HG03095 (cell line): ENCODE measurements at regions not wholly inside any gene's neighbourhood (a gene's known extent, or its start where the extent isn't known, plus 50 kb on each side); places are given as distances from the start of the nearest gene placed in this dataset.

Experiments
- ATAC-seq: cut with Tn5 transposase; IDR thresholded peaks from one replicate; pipeline ENCODE4 v1.9.1; 2021; ENCODE audit warnings: moderate library complexity; ENCODE audit not compliant: unreplicated experiment

DNA sequence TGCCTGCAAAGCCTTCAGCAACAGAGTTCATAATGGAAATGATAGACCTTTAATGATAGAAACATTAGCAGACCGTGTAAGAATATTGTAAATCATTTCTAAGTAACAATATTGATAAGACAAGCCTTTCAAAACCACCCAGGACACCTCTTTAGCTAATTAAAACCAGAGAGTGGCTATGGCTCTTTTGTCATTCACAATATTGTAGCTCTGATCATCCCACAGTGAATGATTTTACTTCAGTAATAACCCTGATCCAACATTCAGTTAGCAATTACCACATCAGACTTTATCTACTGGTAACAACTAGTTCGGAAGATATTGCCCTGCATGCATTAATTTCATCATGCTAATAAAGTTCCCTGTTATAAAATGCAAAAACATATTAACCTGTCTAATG, 432.6 kb downstream of the DTWD2 start:
- no peak for ATAC-seq

DNA sequence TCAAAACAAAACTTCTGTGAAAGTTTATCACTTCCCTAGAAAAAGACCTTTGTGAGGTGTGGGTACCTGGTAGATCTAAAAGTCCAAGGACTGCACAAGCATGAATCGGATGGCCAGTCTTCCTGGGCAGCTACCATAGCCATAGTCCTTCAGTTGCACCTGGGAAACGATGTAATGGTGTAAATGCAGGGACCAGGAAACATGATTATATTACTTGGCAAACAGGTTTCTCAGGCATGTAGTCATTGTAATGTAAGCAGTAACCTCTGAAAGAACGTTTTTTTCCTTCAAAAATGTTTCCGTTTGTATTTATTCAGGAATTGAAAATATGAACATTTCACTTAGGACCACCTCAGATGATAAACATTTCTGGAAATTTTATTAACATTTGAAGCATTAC, 433.4 kb downstream of the DTWD2 start:
- ATAC-seq = no peak

DNA sequence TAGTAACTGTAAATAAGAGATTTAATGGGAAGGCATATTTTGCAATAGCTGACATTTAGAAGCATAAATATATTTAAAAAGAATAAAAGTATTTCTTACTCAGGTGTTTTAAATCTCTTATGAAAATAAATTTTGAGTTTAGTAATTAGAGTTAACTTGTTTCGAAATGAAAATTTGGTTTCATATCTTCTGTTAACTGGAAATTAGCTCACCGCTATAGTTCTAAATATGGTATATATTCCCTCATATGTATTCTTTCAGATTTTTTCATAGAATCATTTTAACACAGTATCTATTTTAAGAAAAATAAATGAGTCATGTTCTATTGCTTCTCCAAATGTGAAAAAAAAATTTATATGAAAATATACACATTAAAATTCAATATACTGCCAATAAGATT, 434.1 kb downstream of the DTWD2 start:
- no peak for ATAC-seq

DNA sequence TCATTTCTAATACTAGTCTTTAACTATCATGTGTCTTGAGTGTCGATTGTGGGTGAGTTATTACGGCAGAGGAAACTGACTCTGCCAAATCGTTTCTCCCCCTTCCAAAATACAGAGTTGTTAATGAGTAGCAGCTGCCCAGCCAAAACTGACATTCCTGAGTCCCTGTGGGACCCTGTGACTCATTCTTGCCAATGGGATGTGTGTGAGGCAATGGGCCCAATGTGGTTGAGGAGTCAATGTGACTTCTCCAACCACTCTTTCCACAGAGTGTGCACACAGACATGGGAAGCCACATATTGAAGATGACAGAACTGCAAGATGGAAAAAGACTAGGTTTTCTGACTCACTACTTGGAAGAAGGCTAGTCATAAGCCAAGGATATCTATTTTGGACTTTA, 434.7 kb downstream of the DTWD2 start:
- ATAC-seq = no peak

DNA sequence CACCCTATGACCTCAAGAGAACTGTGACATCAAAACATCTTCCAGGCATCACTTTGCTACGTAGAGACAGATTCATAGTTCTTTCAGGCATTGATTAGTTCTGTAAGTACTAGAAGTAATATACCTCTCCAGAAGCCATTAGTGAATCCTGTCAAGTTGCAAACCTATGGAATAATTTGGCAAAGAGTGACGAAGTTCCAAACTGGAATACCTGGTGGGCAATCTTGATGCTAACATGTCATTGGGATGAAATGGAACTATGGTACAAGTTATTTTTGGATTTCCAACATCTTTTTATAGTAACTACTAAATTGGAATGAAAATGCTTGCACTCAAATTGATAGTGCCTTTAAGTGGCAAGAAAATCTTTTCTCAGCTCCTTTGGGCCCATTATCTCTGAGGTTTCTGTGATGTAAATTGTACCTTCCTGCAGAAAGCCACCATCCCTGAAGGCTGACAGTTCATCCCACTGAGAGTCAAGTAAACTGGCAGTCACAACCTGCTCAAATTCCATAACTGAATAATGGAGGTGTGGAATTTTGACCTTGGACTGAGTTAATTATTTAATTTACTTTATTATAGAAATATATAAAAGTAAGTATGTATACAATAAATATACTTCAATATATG, 435.5 kb downstream of the DTWD2 start:
- no peak for ATAC-seq

DNA sequence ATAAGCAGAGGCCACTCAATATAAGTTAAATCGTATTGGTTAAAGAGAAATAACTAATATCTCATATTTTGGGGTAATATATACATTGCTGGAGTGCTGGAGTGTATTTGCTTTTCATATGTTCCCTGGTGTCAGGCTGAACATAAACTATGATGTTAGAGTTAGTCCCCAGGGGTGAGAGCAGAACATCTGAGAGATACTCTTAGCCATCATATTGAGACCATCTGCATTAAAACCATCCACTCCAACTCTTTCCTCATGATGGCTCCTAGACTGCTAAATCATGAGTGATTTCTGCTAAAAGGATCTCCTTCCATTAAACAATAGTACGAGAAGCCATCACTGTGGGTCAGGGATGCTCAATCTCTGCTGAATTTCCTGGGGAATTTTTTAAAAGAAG, 436.2 kb downstream of the DTWD2 start:
- no peak for ATAC-seq

DNA sequence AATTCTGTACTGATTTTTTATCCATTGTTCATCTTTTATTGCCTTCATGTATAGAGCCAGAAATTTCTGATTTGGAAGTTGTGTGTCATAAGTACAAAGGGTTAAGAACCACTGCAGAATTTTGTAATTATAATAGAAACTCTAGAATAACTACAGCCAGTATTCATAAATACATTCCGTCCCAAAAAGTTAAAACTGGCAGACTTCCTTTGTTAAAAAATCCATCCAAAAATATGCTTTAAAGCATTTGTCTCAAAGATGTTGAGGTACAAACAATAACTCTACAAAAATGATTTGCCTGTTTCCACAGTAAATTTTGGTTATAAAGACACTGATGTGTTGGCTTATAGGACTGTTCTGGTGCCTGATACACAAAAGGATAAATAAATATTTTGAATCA, 436.6 kb downstream of the DTWD2 start:
- no peak for ATAC-seq

DNA sequence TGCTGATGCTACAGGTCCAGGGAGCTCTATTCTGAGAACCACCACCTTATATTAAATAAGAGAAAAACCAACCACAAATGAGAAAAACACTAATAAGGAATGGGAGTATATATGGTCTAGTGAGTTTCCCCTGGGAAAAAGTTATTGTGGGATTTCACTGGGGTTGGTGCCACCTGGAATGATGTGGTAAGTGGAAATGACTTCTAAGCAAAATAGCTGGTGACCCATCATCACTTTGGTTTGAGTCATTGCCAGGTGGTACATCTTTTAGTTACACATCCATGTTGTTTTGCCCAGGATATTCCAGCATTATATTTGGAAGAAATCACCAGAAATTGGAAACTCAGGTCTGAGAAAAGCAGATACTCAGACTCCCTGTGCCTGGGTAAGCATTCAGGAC, 437.3 kb downstream of the DTWD2 start:
- ATAC-seq = no peak

DNA sequence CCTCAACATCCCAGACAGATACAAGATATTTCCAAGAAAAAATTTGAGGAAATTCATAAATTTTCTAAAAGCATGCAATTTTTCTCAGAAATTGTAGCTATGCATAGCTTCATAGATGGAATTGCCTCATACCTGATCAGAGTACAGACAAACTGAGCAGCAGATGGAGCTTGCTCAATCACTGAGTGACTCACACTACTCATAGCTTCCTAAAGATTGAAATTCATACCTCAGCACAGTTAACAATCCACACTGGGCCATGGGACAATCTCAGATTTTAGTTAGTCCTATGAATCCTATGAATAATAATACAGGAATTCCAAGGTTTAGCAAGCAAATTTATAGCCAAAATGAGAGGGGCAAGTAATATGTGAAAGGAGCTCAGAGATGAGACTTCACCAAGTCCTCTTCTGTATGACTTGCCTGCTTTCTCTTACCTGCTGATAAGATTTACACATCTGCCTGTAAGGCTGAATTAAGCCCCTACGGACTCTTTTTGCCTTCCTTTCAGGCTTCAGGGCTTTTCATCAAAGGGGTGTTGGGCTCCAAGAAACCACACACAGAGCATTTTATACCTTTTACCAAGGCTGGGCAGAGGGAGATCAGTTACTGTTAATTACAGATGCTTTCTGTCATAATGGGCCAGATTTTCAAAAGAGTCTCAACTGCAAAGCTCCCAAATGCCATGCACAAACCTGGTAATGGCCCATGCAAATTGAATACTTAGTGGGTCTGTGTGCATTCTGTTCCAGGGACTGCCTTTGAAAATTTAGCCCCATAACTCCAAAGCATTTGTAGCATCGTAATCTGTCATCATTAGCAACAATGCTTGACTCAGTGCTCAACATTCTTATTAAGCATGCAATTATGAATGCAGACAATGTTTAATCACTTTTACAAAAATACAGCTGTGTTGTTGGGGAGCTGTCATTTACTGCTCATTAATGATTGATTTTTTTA, 439.3 kb downstream of the DTWD2 start:
- ATAC-seq = no peak

DNA sequence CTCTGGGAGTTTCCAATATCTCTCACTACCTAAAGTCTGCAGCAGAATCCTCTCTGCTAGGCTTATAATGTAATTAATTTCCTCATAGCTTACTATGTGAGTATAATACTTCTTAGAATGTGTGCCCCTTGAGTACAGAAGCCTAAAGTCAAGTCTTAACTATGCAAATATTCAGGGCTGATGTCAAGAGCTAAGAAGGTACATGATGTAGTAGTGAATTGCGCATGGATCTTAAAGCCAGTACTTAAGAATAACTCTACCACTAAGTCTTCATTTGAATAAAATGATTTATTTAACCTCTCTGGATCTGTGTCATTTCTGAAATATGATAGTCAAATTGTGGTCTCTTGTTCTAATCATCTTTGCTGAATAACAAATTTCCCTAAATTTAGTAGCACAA, 442.9 kb downstream of the DTWD2 start:
- ATAC-seq = no peak

DNA sequence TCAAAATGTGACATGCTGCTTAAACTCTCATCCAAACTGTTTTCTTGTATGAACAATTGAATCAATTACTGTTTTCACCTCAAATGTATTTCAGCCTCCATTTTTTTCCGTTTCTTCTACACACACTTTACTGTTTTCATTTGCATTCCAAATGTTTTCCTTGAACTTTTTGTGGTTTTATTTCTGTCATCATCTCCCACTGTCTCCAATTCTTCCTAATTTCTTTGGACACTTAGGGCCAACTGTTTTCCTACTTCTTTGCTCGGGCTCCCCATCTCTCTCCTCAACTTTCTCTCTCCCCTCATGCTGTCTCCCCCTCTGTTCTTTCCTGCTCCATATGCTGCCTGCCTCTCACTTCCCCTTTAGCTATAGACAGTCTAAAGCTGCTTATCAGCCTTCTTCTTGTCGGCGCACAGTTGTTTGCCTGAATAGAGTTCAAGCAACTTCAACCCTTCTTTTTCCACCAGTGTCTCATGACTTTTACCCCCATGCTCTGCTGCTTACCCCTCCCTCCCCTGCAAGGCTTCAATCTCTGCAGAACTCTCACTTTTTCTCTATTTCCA, 443.4 kb downstream of the DTWD2 start:
- ATAC-seq = no peak

DNA sequence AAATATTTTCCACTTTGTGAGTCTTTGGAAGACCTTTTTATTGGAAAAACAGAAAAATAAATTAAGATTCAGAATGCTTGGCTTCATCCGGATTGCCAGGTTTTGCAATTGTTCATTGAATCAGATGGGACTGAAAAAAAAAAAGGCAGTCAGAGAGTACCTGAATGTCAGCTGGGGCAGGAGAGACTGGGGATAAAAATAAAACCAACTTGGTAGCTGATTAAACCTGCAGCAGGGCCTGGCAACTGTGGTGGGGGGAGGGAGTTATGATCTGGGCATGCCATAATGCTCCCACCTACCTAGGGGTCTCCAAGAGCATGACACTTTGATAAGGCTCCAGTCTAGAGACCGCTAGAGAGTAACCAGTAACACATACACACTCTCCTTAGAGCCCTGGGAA, 454.4 kb downstream of the DTWD2 start:
- no peak for ATAC-seq

DNA sequence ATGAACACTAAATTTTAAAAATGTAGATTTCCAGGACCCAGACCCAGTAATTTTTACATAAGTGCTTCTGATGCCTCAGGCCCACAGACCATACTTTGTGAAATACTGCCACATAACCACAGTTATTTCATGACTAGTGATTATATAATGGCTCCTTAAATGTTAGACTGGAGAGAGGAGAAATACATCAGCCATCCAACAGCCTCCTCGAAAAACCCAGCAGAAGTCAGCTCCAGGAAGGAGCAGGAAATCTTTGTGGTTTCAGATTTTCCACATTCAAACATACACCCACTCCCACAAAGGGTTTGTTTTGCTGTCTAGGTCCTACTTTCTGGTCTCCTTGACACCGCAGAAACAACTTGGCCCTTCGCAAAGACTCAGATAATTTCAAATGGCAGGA, 455.2 kb downstream of the DTWD2 start:
- no peak for ATAC-seq

DNA sequence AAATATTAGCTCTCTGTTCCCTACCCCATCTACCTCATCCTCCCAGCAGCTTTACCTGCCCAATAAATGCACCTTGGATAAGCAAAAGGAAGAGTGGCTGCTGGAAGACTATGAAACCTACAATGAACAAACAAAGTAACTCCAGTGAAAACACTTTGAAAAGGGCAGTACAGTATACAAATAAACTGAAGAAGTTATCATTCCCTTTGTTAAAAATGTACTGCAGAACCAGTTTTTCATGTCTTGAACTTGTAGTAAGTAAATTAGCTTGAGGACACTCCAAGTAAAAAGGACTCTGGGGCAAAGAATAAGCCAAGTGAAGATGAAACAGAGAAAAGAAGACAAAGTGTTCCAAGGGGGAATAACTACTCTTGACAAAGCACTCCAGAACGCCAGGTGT, 457.1 kb downstream of the DTWD2 start:
- no peak for ATAC-seq

DNA sequence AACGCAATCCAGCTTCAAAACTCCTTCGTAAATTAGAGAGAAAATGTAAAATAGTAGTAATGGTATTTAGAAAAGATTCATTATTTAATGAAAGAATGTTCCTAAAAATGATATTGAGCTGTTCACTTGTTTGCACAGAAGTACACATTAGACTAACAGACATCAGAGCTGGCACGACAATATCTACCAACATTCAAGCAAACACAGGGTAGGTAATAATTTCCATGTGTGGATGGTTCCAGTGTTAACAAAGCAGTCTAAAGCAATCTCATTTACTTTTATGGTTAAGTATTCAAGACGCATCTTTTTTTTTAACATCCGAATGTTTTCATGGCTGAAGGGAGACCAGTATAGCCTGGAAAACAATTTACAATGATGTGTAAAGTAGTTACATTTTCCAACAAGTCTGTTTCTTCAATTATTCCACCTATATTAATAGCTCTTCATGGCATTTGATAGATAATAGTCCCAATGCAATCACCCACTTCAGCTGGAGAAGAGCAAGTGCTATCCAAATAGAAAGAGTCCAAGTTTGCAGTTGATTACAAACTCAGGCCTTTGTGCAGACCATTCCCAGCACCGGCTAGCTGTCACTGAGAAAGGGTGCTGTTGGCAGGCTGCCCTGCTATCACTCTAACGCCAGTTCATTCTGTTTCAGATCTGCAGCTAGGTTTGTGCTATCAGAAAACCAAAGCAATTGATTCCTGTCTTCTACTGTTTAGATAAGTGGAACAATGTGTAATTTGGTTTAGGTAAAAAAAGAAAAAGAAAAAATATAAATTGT, 458.8 kb downstream of the DTWD2 start:
- no peak for ATAC-seq

DNA sequence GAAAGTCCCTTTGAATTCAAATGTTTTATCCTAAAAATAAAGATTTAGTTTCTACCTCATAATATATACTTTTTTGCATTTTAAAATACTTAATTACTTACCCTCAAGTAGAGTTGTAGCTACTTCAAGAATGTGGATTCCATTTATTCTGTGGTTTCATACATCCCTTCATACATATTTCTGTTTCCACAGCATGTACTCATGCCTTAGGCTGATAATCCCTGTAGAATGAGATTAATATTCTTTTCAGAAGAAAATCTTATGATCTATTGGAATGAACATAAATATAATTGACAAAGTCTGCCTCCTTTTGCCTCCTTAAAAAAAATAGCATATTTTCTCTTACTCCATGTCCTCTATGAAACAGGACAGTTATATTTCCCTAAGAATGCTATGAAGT, 465.7 kb downstream of the DTWD2 start:
- no peak for ATAC-seq

DNA sequence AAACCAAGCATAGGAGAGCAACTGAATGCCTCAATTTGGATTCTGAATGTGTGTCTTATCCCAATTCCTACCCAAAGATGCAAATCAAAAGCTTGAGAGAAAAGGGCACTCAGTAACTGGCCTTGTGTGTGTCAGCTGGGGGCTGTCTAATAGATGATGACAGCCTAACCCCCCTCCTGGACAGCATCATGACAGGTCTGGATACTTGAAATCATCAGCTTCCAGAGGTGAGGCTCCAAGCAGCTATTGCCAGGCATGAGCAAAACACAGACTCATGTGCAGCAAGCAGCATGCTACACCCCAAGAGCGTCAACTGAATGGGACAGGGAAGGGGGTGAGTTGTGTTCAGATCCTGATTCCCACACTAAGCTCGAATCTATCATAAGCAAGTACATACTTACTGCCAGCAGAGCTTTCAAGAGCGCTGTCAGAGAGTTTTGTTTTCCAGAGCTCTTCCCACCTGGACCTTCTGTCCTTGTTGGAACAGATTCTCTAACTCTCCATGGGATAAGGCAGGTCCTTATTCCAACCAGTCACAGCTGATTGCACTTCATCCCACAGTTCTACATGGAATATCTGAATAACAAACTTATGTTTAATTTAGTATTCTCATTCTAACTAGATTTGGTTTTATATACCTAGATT, 467.5 kb downstream of the DTWD2 start:
- ATAC-seq = no peak

DNA sequence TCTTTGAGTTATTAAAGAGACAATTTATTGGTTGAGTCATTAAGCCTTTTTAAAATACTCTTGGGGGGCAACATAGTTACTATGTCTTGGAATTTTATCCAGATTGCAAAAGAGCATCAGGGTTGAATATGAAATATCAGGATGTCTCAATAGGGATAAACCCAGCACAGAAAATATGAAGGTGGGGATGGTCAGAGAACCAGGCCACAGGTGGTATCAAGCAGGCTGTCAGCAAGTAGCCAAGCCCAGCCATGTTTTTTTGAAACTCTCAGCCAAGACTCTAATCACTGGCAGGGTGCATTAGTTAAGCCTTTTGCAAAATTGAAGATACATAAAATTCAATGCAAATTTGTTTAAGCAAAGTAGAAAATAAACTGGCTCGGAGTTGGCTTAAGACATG, 468.9 kb downstream of the DTWD2 start:
- ATAC-seq = no peak

DNA sequence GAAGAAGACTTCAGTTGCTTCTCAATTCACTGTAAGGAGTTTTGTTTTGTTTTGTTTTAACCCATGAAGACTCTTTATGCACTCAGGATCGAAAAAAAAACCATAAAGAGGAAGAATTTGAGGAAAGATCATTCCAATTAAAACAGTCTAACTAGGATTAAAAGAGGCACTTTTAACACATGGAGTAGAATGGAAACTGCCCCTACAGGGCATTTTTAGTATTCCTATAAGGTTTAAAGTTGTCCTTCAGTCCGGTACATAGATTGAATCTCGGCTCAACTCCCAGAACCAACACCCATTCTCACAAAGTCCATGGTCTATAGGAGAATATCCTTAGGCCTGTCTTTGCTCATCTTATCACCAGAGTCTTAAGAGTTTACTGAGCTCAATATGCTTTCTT, 469.6 kb downstream of the DTWD2 start:
- no peak for ATAC-seq

DNA sequence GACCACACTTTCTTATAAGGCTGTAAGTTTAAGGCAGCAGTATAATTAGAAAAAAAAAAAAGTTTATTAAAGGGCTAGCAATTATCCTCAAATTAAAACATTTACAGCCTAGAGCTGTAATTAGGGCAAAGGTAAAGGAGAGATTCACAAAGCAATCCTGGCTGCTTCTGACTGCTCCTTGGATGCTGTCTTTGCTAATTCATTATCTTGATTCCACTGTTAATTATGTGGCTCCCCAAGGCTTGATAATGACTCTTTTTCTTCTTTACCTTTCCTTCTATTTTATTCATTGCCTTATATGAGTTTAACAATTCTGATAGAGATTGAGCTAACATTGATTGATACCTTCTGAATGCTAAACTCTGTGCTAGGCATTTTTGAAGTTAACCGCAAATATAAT, 476.5 kb downstream of the DTWD2 start:
- ATAC-seq = no peak
